Nephron progenitor cell (in vitro differentiated cells): ENCODE measurements at regions not wholly inside any gene's neighbourhood (a gene's known extent, or its start where the extent isn't known, plus 50 kb on each side); places are given as distances from the start of the nearest gene placed in this dataset.
A peak's percentile ranks its signal among the peaks of the same experiment; 100 is the strongest.

Source experiments
- DNase-seq: peaks from one replicate; pipeline ENCODE4 v3.0.0; 2021
- H3K27ac Mint-ChIP-seq: 2 replicates; pipeline ENCODE4 v1.8.0; 2021; ENCODE audit warnings: mild to moderate bottlenecking, moderate library complexity, mixed read lengths
- H3K27me3 Mint-ChIP-seq: 2 replicates; pipeline ENCODE4 v1.8.0; 2021; ENCODE audit warnings: mild to moderate bottlenecking, low read depth, mixed read lengths; ENCODE audit not compliant: poor library complexity
- H3K36me3 Mint-ChIP-seq: 2 replicates; pipeline ENCODE4 v1.8.0; 2021; ENCODE audit warnings: low read depth, mixed read lengths
- H3K4me1 Mint-ChIP-seq: 2 replicates; pipeline ENCODE4 v1.8.0; 2021; ENCODE audit warnings: mixed read lengths
- H3K4me3 Mint-ChIP-seq: 2 replicates; pipeline ENCODE4 v1.8.0; 2021; ENCODE audit warnings: mild to moderate bottlenecking, moderate library complexity, mixed read lengths
- H3K9me3 Mint-ChIP-seq: 2 replicates; pipeline ENCODE4 v1.8.0; 2021; ENCODE audit warnings: mild to moderate bottlenecking, moderate library complexity, mixed read lengths
- TF ChIP-seq, protein P1 (sequence below): fragments of 200-600 bp; sonication (generic); IDR thresholded peaks from 2 replicates; pipeline ENCODE4 v1.5.0; 2021; ENCODE audit warnings: antibody characterized with exemption

- no peak overlapping the region for H3K4me3 Mint-ChIP-seq
- no peaks in the 10 kb centered on the region for H3K36me3 Mint-ChIP-seq
- no peak for DNase-seq
- H3K9me3 Mint-ChIP-seq: no peaks in the 10 kb centered on the region
- H3K27ac Mint-ChIP-seq: no peak overlapping the region
- no peaks in the 10 kb centered on the region for H3K4me1 Mint-ChIP-seq
- TF ChIP-seq, protein P1, sequence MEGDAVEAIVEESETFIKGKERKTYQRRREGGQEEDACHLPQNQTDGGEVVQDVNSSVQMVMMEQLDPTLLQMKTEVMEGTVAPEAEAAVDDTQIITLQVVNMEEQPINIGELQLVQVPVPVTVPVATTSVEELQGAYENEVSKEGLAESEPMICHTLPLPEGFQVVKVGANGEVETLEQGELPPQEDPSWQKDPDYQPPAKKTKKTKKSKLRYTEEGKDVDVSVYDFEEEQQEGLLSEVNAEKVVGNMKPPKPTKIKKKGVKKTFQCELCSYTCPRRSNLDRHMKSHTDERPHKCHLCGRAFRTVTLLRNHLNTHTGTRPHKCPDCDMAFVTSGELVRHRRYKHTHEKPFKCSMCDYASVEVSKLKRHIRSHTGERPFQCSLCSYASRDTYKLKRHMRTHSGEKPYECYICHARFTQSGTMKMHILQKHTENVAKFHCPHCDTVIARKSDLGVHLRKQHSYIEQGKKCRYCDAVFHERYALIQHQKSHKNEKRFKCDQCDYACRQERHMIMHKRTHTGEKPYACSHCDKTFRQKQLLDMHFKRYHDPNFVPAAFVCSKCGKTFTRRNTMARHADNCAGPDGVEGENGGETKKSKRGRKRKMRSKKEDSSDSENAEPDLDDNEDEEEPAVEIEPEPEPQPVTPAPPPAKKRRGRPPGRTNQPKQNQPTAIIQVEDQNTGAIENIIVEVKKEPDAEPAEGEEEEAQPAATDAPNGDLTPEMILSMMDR: no peak
- H3K27me3 Mint-ChIP-seq: peaks cover 28% of the 10 kb centered on the region
Measured at GRCh38 chr2:100742277-100743254, 77.4 kb upstream of the NPAS2 start.

- DNase-seq: no peak
- H3K4me3 Mint-ChIP-seq: no peak overlapping the region
- H3K27ac Mint-ChIP-seq: no peak overlapping the region
- H3K36me3 Mint-ChIP-seq: no peaks in the 10 kb centered on the region
- TF ChIP-seq, protein P1: no peak
- H3K4me1 Mint-ChIP-seq: peaks cover 5% of the 10 kb centered on the region
- H3K9me3 Mint-ChIP-seq: no peaks in the 10 kb centered on the region
- H3K27me3 Mint-ChIP-seq: peaks cover 32% of the 10 kb centered on the region
Measured at GRCh38 chr2:100743741-100744140, 76.2 kb upstream of the NPAS2 start.

GRCh38 chr2:100744184-100744583 is 75.8 kb upstream of the NPAS2 start:
- TF ChIP-seq, protein P1: no peak
- H3K4me1 Mint-ChIP-seq: peaks cover 5% of the 10 kb centered on the region
- H3K27me3 Mint-ChIP-seq: peaks cover 33% of the 10 kb centered on the region
- no peak overlapping the region for H3K4me3 Mint-ChIP-seq
- H3K9me3 Mint-ChIP-seq: no peaks in the 10 kb centered on the region
- no peak for DNase-seq
- no peaks in the 10 kb centered on the region for H3K36me3 Mint-ChIP-seq
- H3K27ac Mint-ChIP-seq: no peak overlapping the region

GRCh38 chr2:100744589-100744988 is 75.3 kb upstream of the NPAS2 start:
- Mint-ChIP-seq H3K27me3 (peaks cover 33% of the 10 kb centered on the region), H3K36me3 (no peaks in the 10 kb centered on the region), H3K9me3 (no peaks in the 10 kb centered on the region), H3K4me3 (no peak overlapping the region), H3K4me1 (peaks cover 5% of the 10 kb centered on the region), H3K27ac (no peak overlapping the region)
- TF ChIP-seq, protein P1: no peak
- DNase-seq: no peak

- no peak overlapping the region for H3K27ac Mint-ChIP-seq
- no peak for DNase-seq
- no peaks in the 10 kb centered on the region for H3K9me3 Mint-ChIP-seq
- TF ChIP-seq, protein P1: no peak
- H3K36me3 Mint-ChIP-seq: no peaks in the 10 kb centered on the region
- H3K27me3 Mint-ChIP-seq: peaks cover 28% of the 10 kb centered on the region
- peaks cover 5% of the 10 kb centered on the region for H3K4me1 Mint-ChIP-seq
- no peak overlapping the region for H3K4me3 Mint-ChIP-seq
Measured at GRCh38 chr2:100745604-100746003, 74.3 kb upstream of the NPAS2 start.

DNA sequence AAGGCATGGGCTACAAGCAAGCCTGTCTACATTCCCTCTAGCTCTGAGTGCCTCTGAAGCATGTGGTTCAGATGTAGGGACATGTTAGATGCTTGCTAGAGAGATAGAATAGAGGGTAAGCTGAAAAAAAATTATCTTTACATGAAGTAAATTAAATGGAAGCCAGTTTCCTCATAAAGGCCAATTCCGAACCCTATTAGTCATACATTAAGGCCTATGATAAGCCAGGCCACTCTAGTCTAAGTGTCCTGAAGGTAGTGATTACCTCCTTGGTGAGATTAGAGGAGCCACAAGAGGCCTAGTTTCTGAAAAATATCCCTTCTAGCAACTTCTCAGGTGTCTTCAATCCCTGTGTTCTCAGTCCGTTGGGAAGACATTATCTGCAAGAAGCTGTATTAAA is 72.4 kb upstream of the NPAS2 start:
- no peak overlapping the region for H3K4me3 Mint-ChIP-seq
- no peak for DNase-seq
- H3K36me3 Mint-ChIP-seq: no peaks in the 10 kb centered on the region
- H3K27ac Mint-ChIP-seq: peak overlapping the region; percentile 58
- no peaks in the 10 kb centered on the region for H3K9me3 Mint-ChIP-seq
- peaks cover 24% of the 10 kb centered on the region for H3K27me3 Mint-ChIP-seq
- H3K4me1 Mint-ChIP-seq: peaks cover 5% of the 10 kb centered on the region
- TF ChIP-seq, protein P1: no peak
